IMR-90 (cell line): ENCODE measurements at regions not wholly inside any gene's neighbourhood (a gene's known extent, or its start where the extent isn't known, plus 50 kb on each side); places are given as distances from the start of the nearest gene placed in this dataset.

Source experiments
- ATAC-seq: fragments of 200-7000 bp; cut with Tn5 transposase; 2 replicates; pipeline ENCODE4 v1.9.1; 2020; ENCODE audit warnings: low read depth, mild to moderate bottlenecking, moderate library complexity
- BruUV-seq: library from RNA; stranded (reverse); fragments of 400-500 nt; replicated peaks from 2 replicates; lab custom pipeline; 2021; lab: Mats Ljungman, UMichigan
- CTCF ChIA-PET: fragments of 300-600 bp; formaldehyde crosslinking; extraction: SDS; loops from one replicate; lab custom pipeline; 2021; ENCODE audit warnings: antibody characterized with exemption; lab: Yijun Ruan, JAX
- POLR2A ChIA-PET: fragments of 300-600 bp; sonication (Branson Sonifier 250); formaldehyde crosslinking; loops from one replicate; lab custom pipeline; 2022; ENCODE audit warnings: antibody characterized with exemption; ENCODE audit not compliant: unreplicated experiment; lab: Charles Lee
- DNase-seq: peaks from one replicate; pipeline ENCODE4 v3.0.0; 2013
- H2AFZ ChIP-seq: replicated peaks from 2 replicates; pipeline ENCODE3; 2013; ENCODE audit warnings: low read length, mild to moderate bottlenecking; ENCODE audit not compliant: poor library complexity
- H2AK5ac ChIP-seq: 2 replicates; pipeline ENCODE4 v1.6.1; 2013; ENCODE audit warnings: low read depth, low read length, inconsistent platforms
- H2AK9ac ChIP-seq: replicated peaks from 2 replicates; pipeline ENCODE3; 2013; ENCODE audit warnings: mild to moderate bottlenecking, low read depth, low read length, moderate library complexity; ENCODE audit not compliant: poor library complexity
- H2BK120ac ChIP-seq: 2 replicates; pipeline ENCODE4 v1.6.1; 2013; ENCODE audit warnings: low read depth, low read length, inconsistent platforms
- H2BK15ac ChIP-seq: 3 replicates; pipeline ENCODE4 v1.6.1; 2013; ENCODE audit warnings: low read depth, low read length, inconsistent platforms
- H2BK20ac ChIP-seq: 2 replicates; pipeline ENCODE4 v1.6.1; 2013; ENCODE audit warnings: low read depth, mild to moderate bottlenecking, inconsistent platforms, low read length, moderate library complexity
- H2BK5ac ChIP-seq: 2 replicates; pipeline ENCODE4 v1.6.1; 2013; ENCODE audit warnings: mild to moderate bottlenecking, low read depth, low read length, inconsistent platforms; ENCODE audit not compliant: poor library complexity, severe bottlenecking
- H3K14ac ChIP-seq: replicated peaks from 2 replicates; pipeline ENCODE4 v1.6.1; 2013; ENCODE audit warnings: low read depth, low read length, inconsistent platforms
- H3K18ac ChIP-seq: 2 replicates; pipeline ENCODE4 v1.6.1; 2013; ENCODE audit warnings: low read depth, low read length, control low read depth
- H3K23ac ChIP-seq: 2 replicates; pipeline ENCODE4 v1.6.1; 2013; ENCODE audit warnings: low read depth, low read length, inconsistent platforms
- H3K27ac ChIP-seq: 2 replicates; pipeline ENCODE4 v1.5.1; 2013; ENCODE audit warnings: mild to moderate bottlenecking, control low read depth, low read length; ENCODE audit not compliant: insufficient read depth
- H3K27me3 ChIP-seq: 2 replicates; pipeline ENCODE4 v1.6.1; 2013; ENCODE audit warnings: low read length; ENCODE audit not compliant: control insufficient read depth, insufficient read depth
- H3K36me3 ChIP-seq: 2 replicates; pipeline ENCODE4 v1.6.1; 2013; ENCODE audit warnings: low read length, mixed read lengths; ENCODE audit not compliant: control insufficient read depth, insufficient read depth
- H3K4ac ChIP-seq: 2 replicates; pipeline ENCODE4 v1.6.1; 2013; ENCODE audit warnings: low read depth, low read length, inconsistent platforms
- H3K4me1 ChIP-seq: 2 replicates; pipeline ENCODE4 v1.6.1; 2013; ENCODE audit warnings: low read length, mixed read lengths; ENCODE audit not compliant: control insufficient read depth, insufficient read depth
- H3K4me2 ChIP-seq: 2 replicates; pipeline ENCODE4 v1.6.1; 2013; ENCODE audit warnings: low read depth, mild to moderate bottlenecking, control low read depth, low read length, moderate library complexity
- H3K4me3 ChIP-seq: 2 replicates; pipeline ENCODE4 v1.5.1; 2013; ENCODE audit warnings: low read depth, mild to moderate bottlenecking, control low read depth, low read length, moderate library complexity; ENCODE audit not compliant: insufficient read depth
- H3K56ac ChIP-seq: 2 replicates; pipeline ENCODE4 v1.6.1; 2013; ENCODE audit warnings: low read length, inconsistent platforms; ENCODE audit not compliant: insufficient read depth; ENCODE audit errors: extremely low read depth
- H3K79me1 ChIP-seq, 2 experiments: 2 replicates each; pipeline ENCODE4 v1.6.1; 2013; ENCODE audit warnings: low read length in 2 of 2, inconsistent platforms in 1 of 2, low read depth in 1 of 2
- H3K9ac ChIP-seq: 2 replicates; pipeline ENCODE4 v1.6.1; 2013; ENCODE audit warnings: low read depth, low read length, control low read depth
- H3K9me1 ChIP-seq: 2 replicates; pipeline ENCODE4 v1.6.1; 2013; ENCODE audit warnings: low read length, inconsistent platforms; ENCODE audit not compliant: insufficient read depth
- H3K9me3 ChIP-seq: 2 replicates; pipeline ENCODE4 v1.6.1; 2013; ENCODE audit warnings: low read length; ENCODE audit not compliant: control insufficient read depth, insufficient read depth
- H4K20me1 ChIP-seq: 2 replicates; pipeline ENCODE4 v1.6.1; 2013; ENCODE audit warnings: low read length, inconsistent platforms; ENCODE audit not compliant: insufficient read depth
- H4K5ac ChIP-seq: 2 replicates; pipeline ENCODE4 v1.6.1; 2013; ENCODE audit warnings: mild to moderate bottlenecking, low read depth, low read length, control low read depth
- H4K8ac ChIP-seq, 2 experiments: 2 replicates each; pipeline ENCODE4 v1.6.1; 2013; ENCODE audit warnings: low read depth in 2 of 2, low read length in 2 of 2, control low read depth in 1 of 2, inconsistent platforms in 1 of 2
- H4K91ac ChIP-seq: 2 replicates; pipeline ENCODE4 v1.6.1; 2013; ENCODE audit warnings: low read depth, low read length, inconsistent platforms; ENCODE audit not compliant: insufficient read depth
- BHLHE40 ChIP-seq: fragments of 150-350 bp; IDR thresholded peaks from 2 replicates; pipeline ENCODE4 v1.6.1; 2016; ENCODE audit warnings: mild to moderate bottlenecking, low read depth, low read length
- CEBPB ChIP-seq: IDR thresholded peaks from 2 replicates; pipeline ENCODE4 v1.6.1; 2012; ENCODE audit warnings: low read depth, low read length, improper control_type of control experiment
- CHD1 ChIP-seq: IDR thresholded peaks from 2 replicates; pipeline ENCODE4 v1.6.1; 2012; ENCODE audit warnings: low read depth, low read length, improper control_type of control experiment
- CTCF ChIP-seq: conservative IDR thresholded peaks from 2 replicates; pipeline ENCODE4 v1.5.1; 2012; ENCODE audit warnings: mild to moderate bottlenecking, low read depth, low read length, improper control_type of control experiment
- ELK1 ChIP-seq: fragments of 150-350 bp; IDR thresholded peaks from 2 replicates; pipeline ENCODE4 v1.6.1; 2016; ENCODE audit warnings: low read depth, mild to moderate bottlenecking, low read length, moderate library complexity, borderline replicate concordance
- FOS ChIP-seq: fragments of 150-350 bp; IDR thresholded peaks from 2 replicates; pipeline ENCODE4 v1.6.1; 2016; ENCODE audit warnings: low read depth, low read length
- MAZ ChIP-seq: IDR thresholded peaks from 2 replicates; pipeline ENCODE4 v1.6.1; 2012; ENCODE audit warnings: low read depth, mild to moderate bottlenecking, low read length, improper control_type of control experiment, moderate library complexity, borderline replicate concordance
- MXI1 ChIP-seq: IDR thresholded peaks from 2 replicates; pipeline ENCODE4 v1.6.1; 2012; ENCODE audit warnings: low read depth, mild to moderate bottlenecking, low read length, moderate library complexity, borderline replicate concordance
- NFE2L2 ChIP-seq: fragments of 150-350 bp; IDR thresholded peaks from 2 replicates; pipeline ENCODE4 v1.6.1; 2016; ENCODE audit warnings: low read depth, mild to moderate bottlenecking, low read length
- POLR2A ChIP-seq: IDR thresholded peaks from 2 replicates; pipeline ENCODE4 v1.6.1; 2012; ENCODE audit warnings: mild to moderate bottlenecking, low read depth, low read length
- RAD21 ChIP-seq: IDR thresholded peaks from 2 replicates; pipeline ENCODE4 v1.6.1; 2012; ENCODE audit warnings: low read length, improper control_type of control experiment
- RCOR1 ChIP-seq: IDR thresholded peaks from 2 replicates; pipeline ENCODE4 v1.6.1; 2012; ENCODE audit warnings: mild to moderate bottlenecking, low read length, improper control_type of control experiment; ENCODE audit not compliant: insufficient replicate concordance
- RFX5 ChIP-seq: IDR thresholded peaks from 2 replicates; pipeline ENCODE4 v1.8.0; 2012; ENCODE audit warnings: low read depth, mild to moderate bottlenecking, low read length, moderate library complexity
- USF2 ChIP-seq: fragments of 150-350 bp; IDR thresholded peaks from 2 replicates; pipeline ENCODE4 v1.6.1; 2017; ENCODE audit warnings: mild to moderate bottlenecking, antibody characterized with exemption, low read length, low read depth
- WGBS, 2 experiments: methylation state at CpG; one replicate each; pipeline versions ENCODE4 v1.1.5 to v1.1.7; 2013; ENCODE audit warnings: missing lambda C conversion rate in 2 of 2; ENCODE audit not compliant: insufficient read length in 1 of 2; ENCODE audit errors: extremely low coverage in 2 of 2; 5-methylcytosine and 5-hydroxymethylcytosine counted together
- dilution Hi-C: fragments of 300-500 bp; cut with HindIII; formaldehyde crosslinking; loops from one replicate; pipeline ENCODE4 v1.14.3; 2018; ENCODE audit warnings: low sequenced_read_pairs; ENCODE audit not compliant: unreplicated experiment
- in situ Hi-C: fragments of 300-500 bp; cut with MboI; formaldehyde crosslinking; loops from 3 replicates; pipeline ENCODE4 v1.14.3; 2019; ENCODE audit warnings: low sequenced_read_pairs, inconsistent platforms, mixed read lengths
- intact Hi-C: fragments of 100-400 bp; cut with micrococcal nuclease; formaldehyde crosslinking; loops from 2 replicates; pipeline ENCODE4 v1.10.0; 2022

- peak overlapping the region; percentile 50 for H3K56ac ChIP-seq
- H3K23ac ChIP-seq = peak overlapping the region; percentile 77; the same call in 1 of the 2 replicates
- H3K9me1 ChIP-seq = peaks cover 22% of the 10 kb centered on the region
- H3K14ac ChIP-seq = peak overlapping the region; percentile 48
- peaks cover 93% of the 10 kb centered on the region for H4K20me1 ChIP-seq
- 0 out of 3 replicates have a peak overlapping the region, but pooled peaks have one; percentile 3 for H2BK15ac ChIP-seq
- peaks cover 0 to 16% of the 10 kb centered on the region in 2 experiments; a peak in 2 of 4 replicates for H3K79me1 ChIP-seq
- peak overlapping the region; percentile 78 for H3K4ac ChIP-seq
- peak overlapping the region; percentile 86 for H3K4me2 ChIP-seq
- CTCF ChIA-PET = interaction anchor here (1.3 kb wide), 1 partner anchor 165 kb away, joined by 3 read pairs; no protein-coding TSS in a partner anchor
- peak overlapping the region; percentile 52 for H2BK120ac ChIP-seq
- peak overlapping the region; percentile 53 for H3K18ac ChIP-seq
- BruUV-seq = no TSS peak
- in situ Hi-C loops (no loop called here), intact Hi-C loops (no loop called here), dilution Hi-C loops (no loop called here)
- peak overlapping the region; percentile 66 for H3K9ac ChIP-seq
- peak overlapping the region; percentile 63 for H4K5ac ChIP-seq
- no peaks in the 10 kb centered on the region for H3K9me3 ChIP-seq
- H2AK9ac ChIP-seq = no peak overlapping the region
- peak; percentile 11 for ATAC-seq
- peak overlapping the region; percentile 1 to 87; a peak in 3 of 4 replicates for H4K8ac ChIP-seq
- H3K27me3 ChIP-seq = no peaks in the 10 kb centered on the region
- peak overlapping the region; percentile 10; the same call in 1 of the 2 replicates for H2BK20ac ChIP-seq
- H3K4me3 ChIP-seq = peak overlapping the region; percentile 2; the same call in 1 of the 2 replicates
- peak overlapping the region; percentile 98 for H3K27ac ChIP-seq
- H2AFZ ChIP-seq = no peak overlapping the region
- H3K4me1 ChIP-seq = peaks cover 40% of the 10 kb centered on the region
- POLR2A ChIA-PET = interaction anchor here (0.6 to 2.6 kb wide), 8 partner anchors 9 to 552 kb away, joined by 3 to 10 read pairs (median 5); no protein-coding TSS in a partner anchor
- DNase-seq = peak; percentile 93
- peak overlapping the region; percentile 96 for H2BK5ac ChIP-seq
- WGBS, 2 experiments = no CpG with 5 or more reads among the region's 9 CpGs
- H2AK5ac ChIP-seq = peak overlapping the region; percentile 62
- peak overlapping the region; percentile 29 for H4K91ac ChIP-seq
- peaks cover 46% of the 10 kb centered on the region for H3K36me3 ChIP-seq
- TF ChIP-seq ELK1 (no peak), USF2 (0 out of 2 replicates have a peak, but pooled peaks have one; percentile 3), MXI1 (no peak), CEBPB (peak; percentile 77), CTCF (no peak), BHLHE40 (peak; percentile 15; the same call in 1 of the 2 replicates), MAZ (no peak), NFE2L2 (no peak; the same call in 1 of the 2 replicates), FOS (peak; percentile 73), CHD1 (no peak), RFX5 (no peak), RCOR1 (no peak), POLR2A (peak; percentile 72), RAD21 (no peak)
These were observed 170.2 kb upstream of the KLF14 start for GRCh38 chr7:130904031-130904757.
